ENCODE measurements at regions not wholly inside any gene's neighbourhood (a gene's known extent, or its start where the extent isn't known, plus 50 kb on each side); places are given as distances from the start of the nearest gene placed in this dataset.
"Not testable (repeated sequence)": the region's sequence is repeated elsewhere in the genome, so short reads cannot be mapped to it uniquely, and the experiment has no call there.

DNA sequence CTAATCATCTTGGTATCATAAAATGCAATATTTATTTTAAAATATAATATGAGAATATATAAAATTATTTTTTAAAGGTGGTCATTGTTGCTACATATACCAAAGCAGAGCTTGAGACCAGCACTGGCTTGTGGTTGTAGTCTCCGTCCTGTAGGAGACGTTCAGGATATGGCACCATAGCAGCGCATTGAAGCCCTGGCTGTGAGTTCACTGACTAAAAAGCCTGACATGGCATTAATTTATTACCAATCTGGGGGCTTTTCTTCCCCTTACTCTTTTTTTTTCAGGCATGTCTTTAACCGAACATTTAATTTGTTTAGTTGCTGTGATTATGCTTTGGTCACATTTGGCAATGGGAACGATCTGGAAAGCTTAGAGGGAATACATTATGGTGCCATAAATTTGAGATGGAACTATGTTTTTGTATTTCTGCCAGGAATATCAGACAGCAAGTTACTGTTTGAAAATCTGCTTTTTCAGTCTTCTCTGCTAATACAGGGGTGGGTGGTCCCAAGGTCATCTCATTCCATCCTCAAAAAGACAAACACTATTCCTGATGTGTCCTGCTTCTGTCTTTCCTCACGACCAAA, 108.5 kb downstream of the ZIC4 start:
- no peak overlapping the region for H3K4me3 ChIP-seq (ENCODE audit: control insufficient read depth, low read depth, low read length)
- TF ChIP-seq, protein P1, sequence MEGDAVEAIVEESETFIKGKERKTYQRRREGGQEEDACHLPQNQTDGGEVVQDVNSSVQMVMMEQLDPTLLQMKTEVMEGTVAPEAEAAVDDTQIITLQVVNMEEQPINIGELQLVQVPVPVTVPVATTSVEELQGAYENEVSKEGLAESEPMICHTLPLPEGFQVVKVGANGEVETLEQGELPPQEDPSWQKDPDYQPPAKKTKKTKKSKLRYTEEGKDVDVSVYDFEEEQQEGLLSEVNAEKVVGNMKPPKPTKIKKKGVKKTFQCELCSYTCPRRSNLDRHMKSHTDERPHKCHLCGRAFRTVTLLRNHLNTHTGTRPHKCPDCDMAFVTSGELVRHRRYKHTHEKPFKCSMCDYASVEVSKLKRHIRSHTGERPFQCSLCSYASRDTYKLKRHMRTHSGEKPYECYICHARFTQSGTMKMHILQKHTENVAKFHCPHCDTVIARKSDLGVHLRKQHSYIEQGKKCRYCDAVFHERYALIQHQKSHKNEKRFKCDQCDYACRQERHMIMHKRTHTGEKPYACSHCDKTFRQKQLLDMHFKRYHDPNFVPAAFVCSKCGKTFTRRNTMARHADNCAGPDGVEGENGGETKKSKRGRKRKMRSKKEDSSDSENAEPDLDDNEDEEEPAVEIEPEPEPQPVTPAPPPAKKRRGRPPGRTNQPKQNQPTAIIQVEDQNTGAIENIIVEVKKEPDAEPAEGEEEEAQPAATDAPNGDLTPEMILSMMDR (IDR thresholded peaks at IDR 0.05; ENCODE audit: control insufficient read depth, insufficient read depth, low read depth, low read length, missing control alignments), result no peak
- no peak for DNase-seq (ENCODE audit: low read depth)

DNA sequence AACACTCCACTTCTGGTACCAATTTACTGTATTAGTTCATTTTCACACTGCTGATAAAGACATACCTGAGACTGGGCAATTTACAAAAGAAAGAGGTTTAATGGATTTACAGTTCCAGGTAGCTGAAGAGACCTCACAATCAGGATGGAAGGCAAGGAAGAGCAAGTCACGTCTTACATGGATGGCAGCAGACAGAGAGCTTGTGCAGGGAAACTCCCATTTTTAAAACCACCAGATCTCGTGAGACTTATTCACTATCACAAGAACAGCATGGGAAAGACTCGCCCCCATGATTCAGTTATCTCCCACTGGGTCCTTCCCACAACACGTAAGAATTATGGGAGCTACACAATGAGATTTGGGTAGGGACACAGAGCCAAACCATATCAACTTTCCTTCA, 119.0 kb downstream of the ZIC4 start:
- not testable (repeated sequence) for H3K4me3 ChIP-seq (ENCODE audit: control insufficient read depth, low read depth, low read length); DNase-seq (ENCODE audit: low read depth)

DNA sequence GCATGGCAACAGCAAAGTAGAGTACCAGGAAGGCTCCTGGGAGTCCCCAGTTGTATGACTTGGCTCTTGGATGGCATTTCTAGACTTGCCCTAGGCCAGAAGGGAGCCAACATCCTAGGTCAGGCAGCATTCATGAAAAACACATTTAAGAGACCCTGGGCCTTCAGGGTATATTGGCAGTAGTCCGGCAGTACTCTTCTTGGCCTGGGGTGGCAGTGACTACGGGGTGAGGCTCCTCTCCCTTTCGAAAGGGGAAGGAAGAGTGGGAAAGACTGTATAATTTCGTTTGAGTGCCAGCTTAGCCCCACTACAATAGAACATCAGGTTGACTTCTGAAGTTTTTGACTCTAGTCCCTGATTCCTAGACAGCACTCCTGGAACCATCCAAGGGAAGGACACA, 136.4 kb downstream of the ZIC4 start:
- TF ChIP-seq, protein P1 (IDR thresholded peaks at IDR 0.05; ENCODE audit: control insufficient read depth, insufficient read depth, low read depth, low read length, missing control alignments), result no peak
- no peak for DNase-seq (ENCODE audit: low read depth)

DNA sequence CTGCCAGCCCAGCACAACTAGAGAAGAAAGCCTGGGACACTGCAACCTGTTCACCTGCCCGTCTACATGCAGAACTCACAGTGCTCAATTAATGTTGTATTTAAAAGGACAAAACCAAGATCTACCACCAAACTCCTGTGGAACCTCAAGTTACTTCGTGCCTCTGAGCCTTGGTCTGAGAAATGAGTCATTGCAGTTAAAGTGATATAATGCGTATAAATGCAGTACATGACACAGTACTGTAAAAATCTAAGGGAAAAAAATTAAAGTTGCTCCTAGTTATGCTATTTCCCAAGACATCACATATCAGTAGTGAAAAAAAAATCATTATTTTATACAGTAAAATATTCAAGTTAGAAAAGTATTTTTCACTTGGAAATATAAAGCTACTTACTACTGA, 138.9 kb downstream of the ZIC4 start:
- DNase-seq (ENCODE audit: low read depth), result no peak
- TF ChIP-seq, protein P1 (IDR thresholded peaks at IDR 0.05; ENCODE audit: control insufficient read depth, insufficient read depth, low read depth, low read length, missing control alignments), result no peak
- no peak overlapping the region for H3K4me3 ChIP-seq (ENCODE audit: control insufficient read depth, low read depth, low read length)

More for the DNA sequence above, 136.4 kb downstream of the ZIC4 start:
- H3K4me3 ChIP-seq (ENCODE audit: control insufficient read depth, low read depth, low read length), result no peak overlapping the region

DNA sequence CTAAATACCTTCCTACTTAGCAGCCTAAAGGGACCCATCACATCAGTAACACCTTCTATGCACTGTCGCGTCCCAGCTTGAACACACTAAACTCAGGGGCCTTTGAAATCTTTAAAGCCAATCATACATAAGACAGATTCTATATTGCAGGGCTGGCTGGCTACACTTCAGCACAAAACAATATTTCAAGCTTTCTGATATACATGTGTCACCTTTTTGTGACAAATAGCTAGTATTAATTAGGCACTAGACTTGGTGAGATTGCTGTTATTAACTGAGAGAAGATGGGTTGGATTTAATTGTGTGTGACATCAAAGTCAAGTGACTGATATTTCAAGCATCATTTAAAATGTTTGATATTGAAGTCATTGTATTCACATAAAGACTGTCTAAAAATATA, 148.4 kb downstream of the ZIC4 start:
- TF ChIP-seq, protein P1 (IDR thresholded peaks at IDR 0.05; ENCODE audit: control insufficient read depth, insufficient read depth, low read depth, low read length, missing control alignments), result no peak
- no peak for DNase-seq (ENCODE audit: low read depth)
- H3K4me3 ChIP-seq (ENCODE audit: control insufficient read depth, low read depth, low read length), result no peak overlapping the region

DNA sequence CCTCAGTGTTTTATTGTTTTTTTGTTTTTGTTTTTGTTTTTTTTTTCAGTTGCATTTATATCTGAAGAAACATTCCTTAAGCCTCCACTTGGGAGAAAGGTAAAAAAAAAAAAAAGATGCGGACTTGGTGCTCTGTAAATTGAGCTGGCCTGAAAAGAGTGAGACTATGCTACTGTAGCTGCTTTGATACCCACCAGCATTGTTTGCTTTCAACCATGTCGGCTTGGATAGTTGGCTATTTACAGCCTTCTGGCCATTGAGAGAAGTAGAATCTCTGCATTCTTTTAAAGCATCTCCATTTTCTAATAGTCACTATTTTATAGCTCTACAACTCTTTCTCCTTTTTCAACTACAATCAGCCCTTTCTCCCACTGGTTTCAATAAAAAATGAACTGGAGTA, 149.6 kb downstream of the ZIC4 start:
- no peak for DNase-seq (ENCODE audit: low read depth)
- H3K4me3 ChIP-seq (ENCODE audit: control insufficient read depth, low read depth, low read length), result no peak overlapping the region
- TF ChIP-seq, protein P1 (IDR thresholded peaks at IDR 0.05; ENCODE audit: control insufficient read depth, insufficient read depth, low read depth, low read length, missing control alignments), result no peak

DNA sequence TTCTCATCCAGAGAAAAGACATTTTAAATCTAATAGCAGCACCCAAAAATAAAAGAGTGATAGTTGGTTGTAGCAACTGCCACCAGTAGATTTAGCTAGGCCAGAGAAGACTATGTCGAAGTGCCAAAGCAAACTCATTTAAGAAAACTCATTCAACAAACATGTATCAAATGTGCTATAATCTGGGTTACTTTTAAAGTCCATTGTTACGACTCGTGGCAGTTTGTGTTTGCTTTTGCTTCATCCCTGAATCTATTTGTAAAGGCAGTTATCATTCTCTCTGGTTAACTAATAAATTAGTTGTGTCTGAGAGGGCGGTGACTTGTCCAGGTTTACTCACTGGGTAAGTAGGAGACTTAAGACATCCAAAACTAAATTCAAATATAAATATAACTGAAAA, 159.4 kb downstream of the ZIC4 start:
- no peak overlapping the region for H3K4me3 ChIP-seq (ENCODE audit: control insufficient read depth, low read depth, low read length)
- TF ChIP-seq, protein P1 (IDR thresholded peaks at IDR 0.05; ENCODE audit: control insufficient read depth, insufficient read depth, low read depth, low read length, missing control alignments), result no peak
- DNase-seq (ENCODE audit: low read depth), result no peak

DNA sequence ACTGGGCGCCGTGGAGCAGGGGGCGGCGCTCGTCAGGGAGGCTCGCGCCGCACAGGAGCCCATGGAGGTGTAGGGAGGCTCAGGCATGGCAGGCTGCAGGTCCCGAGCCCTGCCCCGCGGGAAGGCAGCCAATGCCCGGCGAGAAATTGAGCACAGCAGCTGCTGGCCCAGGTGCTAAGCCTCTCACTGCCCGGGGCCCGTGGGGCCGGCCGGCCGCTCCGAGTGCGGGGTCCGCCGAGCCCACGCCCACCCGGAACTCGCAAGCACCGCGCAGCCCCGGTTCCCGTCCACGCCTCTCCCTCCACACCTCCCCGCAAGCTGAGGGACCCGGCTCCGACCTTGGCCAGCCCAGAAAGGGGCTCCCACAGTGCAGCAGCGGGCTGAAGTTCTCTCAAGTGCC, 160.7 kb downstream of the ZIC4 start:
- H3K4me3 ChIP-seq (ENCODE audit: control insufficient read depth, low read depth, low read length); DNase-seq (ENCODE audit: low read depth): not testable (repeated sequence)

DNA sequence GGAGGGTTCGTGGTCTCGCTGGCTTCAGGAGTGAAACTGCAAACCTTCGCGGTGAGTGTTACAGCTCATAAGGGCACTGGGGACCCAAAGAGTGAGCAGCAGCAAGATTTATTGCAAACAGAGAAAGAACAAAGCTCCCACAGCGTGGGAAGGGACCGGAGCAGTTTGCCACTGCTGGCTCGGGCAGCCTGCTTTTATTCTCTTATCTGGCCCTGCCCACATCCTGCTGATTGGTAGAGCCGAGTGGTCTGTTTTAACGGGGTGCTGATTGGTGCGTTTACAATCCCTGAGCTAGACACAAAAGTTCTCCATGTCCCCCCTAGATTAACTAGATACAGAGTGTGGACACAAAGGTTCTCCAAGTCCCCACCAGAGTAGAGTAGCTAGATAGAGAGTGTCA, 161.3 kb downstream of the ZIC4 start:
- not testable (repeated sequence) for H3K4me3 ChIP-seq (ENCODE audit: control insufficient read depth, low read depth, low read length); DNase-seq (ENCODE audit: low read depth)
